Stimulated activated CD4-positive, alpha-beta T cell treated with anti-CD3 and anti-CD28 coated beads, TNF-alpha, amount 100 ng/mL, for 24 hours (primary cell): ENCODE measurements at regions not wholly inside any gene's neighbourhood (a gene's known extent, or its start where the extent isn't known, plus 50 kb on each side); places are given as distances from the start of the nearest gene placed in this dataset.

Source experiments
- DNase-seq, 3 experiments: peaks; one replicate each; pipeline ENCODE4 v3.0.0-alpha.2; 2020; ENCODE audit warnings: low read depth in 3 of 3

- DNase-seq: peak in 1 of 3 experiments; percentile 29
Measured at GRCh38 chr9:91040371-91041215, 239.0 kb downstream of the SYK start.

GRCh38 chr9:91042024-91042423 lies 240.4 kb downstream of the SYK start:
- DNase-seq: no peak

- DNase-seq: no peak
Measured at GRCh38 chr9:91042541-91042940, 240.9 kb downstream of the SYK start.

- DNase-seq: no peak
Measured at GRCh38 chr9:91043056-91043810, 241.6 kb downstream of the SYK start.

- DNase-seq: no peak
Measured at GRCh38 chr9:91043811-91044175, 242.2 kb downstream of the SYK start.

- no peak for DNase-seq
Measured at GRCh38 chr9:91044354-91044753, 242.7 kb downstream of the SYK start.

- no peak for DNase-seq
Measured at GRCh38 chr9:91045041-91045440, 243.4 kb downstream of the SYK start.

GRCh38 chr9:91047529-91047928 lies 245.9 kb downstream of the SYK start:
- DNase-seq: peak; percentile 28 to 64 (median 31)

GRCh38 chr9:91047993-91048607 lies 246.5 kb downstream of the SYK start:
- peak in 2 of 3 experiments; percentile 25 to 52 for DNase-seq

GRCh38 chr9:91048749-91049148 lies 247.1 kb downstream of the SYK start:
- no peak for DNase-seq

GRCh38 chr9:91053824-91054223 lies 252.2 kb downstream of the SYK start:
- no peak for DNase-seq

GRCh38 chr9:91055845-91056244 lies 254.2 kb downstream of the SYK start:
- DNase-seq: no peak

GRCh38 chr9:91056486-91056885 lies 254.9 kb downstream of the SYK start:
- DNase-seq: no peak

GRCh38 chr9:91056917-91057316 lies 255.3 kb downstream of the SYK start:
- DNase-seq: no peak

- DNase-seq: no peak
Measured at GRCh38 chr9:91059713-91060112, 258.1 kb downstream of the SYK start.

- no peak for DNase-seq
Measured at GRCh38 chr9:91060520-91061343, 259.1 kb downstream of the SYK start.

GRCh38 chr9:91061506-91061905 lies 259.9 kb downstream of the SYK start:
- DNase-seq: no peak

- no peak for DNase-seq
Measured at GRCh38 chr9:91062281-91062680, 260.7 kb downstream of the SYK start.

- no peak for DNase-seq
Measured at GRCh38 chr9:91063471-91063870, 261.9 kb downstream of the SYK start.

- no peak for DNase-seq
Measured at GRCh38 chr9:91065231-91066041, 263.8 kb downstream of the SYK start.

- DNase-seq: no peak
Measured at GRCh38 chr9:91066042-91066415, 264.4 kb downstream of the SYK start.
